Keratinocyte (primary cell): ENCODE measurements at regions not wholly inside any gene's neighbourhood (a gene's known extent, or its start where the extent isn't known, plus 50 kb on each side); places are given as distances from the start of the nearest gene placed in this dataset.

Source experiments
- EZH2 ChIP-seq: IDR thresholded peaks from one replicate; pipeline ENCODE4 v1.6.1; 2012; ENCODE audit warnings: inconsistent platforms, mild to moderate bottlenecking, low read length, moderate library complexity
- TF ChIP-seq, protein P1 (sequence below), 3 experiments: IDR thresholded peaks in 1 of 3; conservative IDR thresholded peaks in 1 of 3; optimal IDR thresholded peaks in 1 of 3; 2 replicates in 2 of 3; 3 replicates in 1 of 3; pipeline versions ENCODE3 to v1.5.1; 2011; ENCODE audit warnings: low read length in 3 of 3, mild to moderate bottlenecking in 3 of 3, moderate library complexity in 2 of 3, control low read depth in 1 of 3, inconsistent platforms in 1 of 3; ENCODE audit not compliant: insufficient read depth in 2 of 3; ENCODE audit errors: extremely low read depth in 1 of 3

DNA sequence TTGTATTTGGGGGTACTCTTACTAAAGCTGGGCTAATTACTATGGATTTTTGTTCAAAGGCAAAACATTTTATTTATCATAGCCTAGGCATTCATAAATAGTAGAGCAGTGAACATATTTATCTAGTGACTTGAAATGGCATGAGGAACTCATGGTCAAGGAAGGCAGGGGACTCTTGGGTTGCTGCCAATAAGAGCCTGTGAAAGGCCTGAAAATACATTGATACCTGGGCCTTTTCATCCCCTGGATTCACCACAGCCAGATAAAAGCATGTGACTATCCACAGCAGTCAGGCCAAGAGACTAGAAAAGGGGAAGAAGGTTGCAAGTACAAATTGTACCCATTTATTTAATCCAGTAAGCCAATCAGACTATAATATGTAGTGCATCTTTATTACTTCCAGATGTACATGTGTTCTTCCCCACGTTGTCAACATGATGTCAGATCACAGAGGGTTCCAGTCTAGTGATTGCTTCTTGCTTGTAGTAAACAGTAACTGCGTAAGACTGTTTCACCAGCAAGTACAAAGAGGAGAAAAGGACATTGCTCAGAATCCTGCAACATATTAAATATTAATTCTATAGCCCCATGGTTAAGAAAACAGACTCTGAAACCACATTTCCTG is 409.7 kb downstream of the NOVA1 start:
- TF ChIP-seq, protein P1, sequence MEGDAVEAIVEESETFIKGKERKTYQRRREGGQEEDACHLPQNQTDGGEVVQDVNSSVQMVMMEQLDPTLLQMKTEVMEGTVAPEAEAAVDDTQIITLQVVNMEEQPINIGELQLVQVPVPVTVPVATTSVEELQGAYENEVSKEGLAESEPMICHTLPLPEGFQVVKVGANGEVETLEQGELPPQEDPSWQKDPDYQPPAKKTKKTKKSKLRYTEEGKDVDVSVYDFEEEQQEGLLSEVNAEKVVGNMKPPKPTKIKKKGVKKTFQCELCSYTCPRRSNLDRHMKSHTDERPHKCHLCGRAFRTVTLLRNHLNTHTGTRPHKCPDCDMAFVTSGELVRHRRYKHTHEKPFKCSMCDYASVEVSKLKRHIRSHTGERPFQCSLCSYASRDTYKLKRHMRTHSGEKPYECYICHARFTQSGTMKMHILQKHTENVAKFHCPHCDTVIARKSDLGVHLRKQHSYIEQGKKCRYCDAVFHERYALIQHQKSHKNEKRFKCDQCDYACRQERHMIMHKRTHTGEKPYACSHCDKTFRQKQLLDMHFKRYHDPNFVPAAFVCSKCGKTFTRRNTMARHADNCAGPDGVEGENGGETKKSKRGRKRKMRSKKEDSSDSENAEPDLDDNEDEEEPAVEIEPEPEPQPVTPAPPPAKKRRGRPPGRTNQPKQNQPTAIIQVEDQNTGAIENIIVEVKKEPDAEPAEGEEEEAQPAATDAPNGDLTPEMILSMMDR (optimal IDR thresholded peaks at IDR 0.05 in 1 of 3, IDR thresholded peaks at IDR 0.05 in 1 of 3, conservative IDR thresholded peaks at IDR 0.05 in 1 of 3; ENCODE audit: extremely low read depth in 1 of 3, insufficient read depth in 2 of 3, low read length in 3 of 3): no peak
- TF ChIP-seq EZH2: no peak
